ENCODE measurements at regions not wholly inside any gene's neighbourhood (a gene's known extent, or its start where the extent isn't known, plus 50 kb on each side); places are given as distances from the start of the nearest gene placed in this dataset.

- no peak for DNase-seq
- no peaks in the 10 kb centered on the region for H3K27me3 ChIP-seq (ENCODE audit: control insufficient read depth, insufficient read depth, low read length)
- no peak overlapping the region for H3K4me3 ChIP-seq (ENCODE audit: insufficient read depth, low read depth, low read length)
- H3K36me3 ChIP-seq (replicated peaks; ENCODE audit: control insufficient read depth, insufficient read depth, low read length), result no peaks in the 10 kb centered on the region
Measured at GRCh38 chr10:117653170-117653515, 110.6 kb downstream of the EMX2 start.

- DNase-seq, result no peak
- H3K27me3 ChIP-seq (ENCODE audit: control insufficient read depth, insufficient read depth, low read length), result no peaks in the 10 kb centered on the region
- no peak overlapping the region for H3K4me3 ChIP-seq (ENCODE audit: insufficient read depth, low read depth, low read length)
- no peaks in the 10 kb centered on the region for H3K36me3 ChIP-seq (replicated peaks; ENCODE audit: control insufficient read depth, insufficient read depth, low read length)
Measured at GRCh38 chr10:117654105-117654504, 111.6 kb downstream of the EMX2 start.

GRCh38 chr10:117656385-117657367 lies 114.1 kb downstream of the EMX2 start:
- DNase-seq, result no peak
- H3K27me3 ChIP-seq (ENCODE audit: control insufficient read depth, insufficient read depth, low read length), result no peaks in the 10 kb centered on the region
- H3K36me3 ChIP-seq (replicated peaks; ENCODE audit: control insufficient read depth, insufficient read depth, low read length), result no peaks in the 10 kb centered on the region
- no peak overlapping the region for H3K4me3 ChIP-seq (ENCODE audit: insufficient read depth, low read depth, low read length)

- Histone ChIP-seq H3K27me3 (ENCODE audit: control insufficient read depth, insufficient read depth, low read length) (no peaks in the 10 kb centered on the region), H3K4me3 (ENCODE audit: insufficient read depth, low read depth, low read length) (no peak overlapping the region), H3K36me3 (replicated peaks; ENCODE audit: control insufficient read depth, insufficient read depth, low read length) (no peaks in the 10 kb centered on the region)
- no peak for DNase-seq
Measured at GRCh38 chr10:117661316-117661715, 118.8 kb downstream of the EMX2 start.

- H3K36me3 ChIP-seq (replicated peaks; ENCODE audit: control insufficient read depth, insufficient read depth, low read length), result no peaks in the 10 kb centered on the region
- H3K4me3 ChIP-seq (ENCODE audit: insufficient read depth, low read depth, low read length), result no peak overlapping the region
- H3K27me3 ChIP-seq (ENCODE audit: control insufficient read depth, insufficient read depth, low read length), result no peaks in the 10 kb centered on the region
- DNase-seq, result no peak
Measured at GRCh38 chr10:117662126-117662525, 119.6 kb downstream of the EMX2 start.

- no peaks in the 10 kb centered on the region for H3K27me3 ChIP-seq (ENCODE audit: control insufficient read depth, insufficient read depth, low read length)
- DNase-seq, result no peak
- no peaks in the 10 kb centered on the region for H3K36me3 ChIP-seq (replicated peaks; ENCODE audit: control insufficient read depth, insufficient read depth, low read length)
- no peak overlapping the region for H3K4me3 ChIP-seq (ENCODE audit: insufficient read depth, low read depth, low read length)
Measured at GRCh38 chr10:117662751-117663540, 120.4 kb downstream of the EMX2 start.

GRCh38 chr10:117663750-117664149 lies 121.2 kb downstream of the EMX2 start:
- Histone ChIP-seq H3K27me3 (ENCODE audit: control insufficient read depth, insufficient read depth, low read length) (no peaks in the 10 kb centered on the region), H3K4me3 (ENCODE audit: insufficient read depth, low read depth, low read length) (no peak overlapping the region), H3K36me3 (replicated peaks; ENCODE audit: control insufficient read depth, insufficient read depth, low read length) (no peaks in the 10 kb centered on the region)
- DNase-seq, result no peak

- DNase-seq, result no peak
- no peak overlapping the region for H3K4me3 ChIP-seq (ENCODE audit: insufficient read depth, low read depth, low read length)
- H3K36me3 ChIP-seq (replicated peaks; ENCODE audit: control insufficient read depth, insufficient read depth, low read length), result no peaks in the 10 kb centered on the region
- H3K27me3 ChIP-seq (ENCODE audit: control insufficient read depth, insufficient read depth, low read length), result no peaks in the 10 kb centered on the region
Measured at GRCh38 chr10:117664288-117664687, 121.7 kb downstream of the EMX2 start.

GRCh38 chr10:117666166-117666565 lies 123.6 kb downstream of the EMX2 start:
- no peak for DNase-seq
- H3K27me3 ChIP-seq (ENCODE audit: control insufficient read depth, insufficient read depth, low read length), result no peaks in the 10 kb centered on the region
- H3K4me3 ChIP-seq (ENCODE audit: insufficient read depth, low read depth, low read length), result no peak overlapping the region
- H3K36me3 ChIP-seq (replicated peaks; ENCODE audit: control insufficient read depth, insufficient read depth, low read length), result no peaks in the 10 kb centered on the region

- H3K27me3 ChIP-seq (ENCODE audit: control insufficient read depth, insufficient read depth, low read length), result no peaks in the 10 kb centered on the region
- no peaks in the 10 kb centered on the region for H3K36me3 ChIP-seq (replicated peaks; ENCODE audit: control insufficient read depth, insufficient read depth, low read length)
- no peak overlapping the region for H3K4me3 ChIP-seq (ENCODE audit: insufficient read depth, low read depth, low read length)
- DNase-seq, result no peak
Measured at GRCh38 chr10:117666965-117667364, 124.4 kb downstream of the EMX2 start.

- H3K36me3 ChIP-seq (replicated peaks; ENCODE audit: control insufficient read depth, insufficient read depth, low read length), result no peaks in the 10 kb centered on the region
- no peak for DNase-seq
- no peak overlapping the region for H3K4me3 ChIP-seq (ENCODE audit: insufficient read depth, low read depth, low read length)
- no peaks in the 10 kb centered on the region for H3K27me3 ChIP-seq (ENCODE audit: control insufficient read depth, insufficient read depth, low read length)
Measured at GRCh38 chr10:117667831-117668230, 125.3 kb downstream of the EMX2 start.

GRCh38 chr10:117668327-117669008 lies 125.9 kb downstream of the EMX2 start:
- no peak overlapping the region for H3K4me3 ChIP-seq (ENCODE audit: insufficient read depth, low read depth, low read length)
- DNase-seq, result no peak
- H3K36me3 ChIP-seq (replicated peaks; ENCODE audit: control insufficient read depth, insufficient read depth, low read length), result no peaks in the 10 kb centered on the region
- no peaks in the 10 kb centered on the region for H3K27me3 ChIP-seq (ENCODE audit: control insufficient read depth, insufficient read depth, low read length)

GRCh38 chr10:117669122-117669521 lies 126.6 kb downstream of the EMX2 start:
- no peaks in the 10 kb centered on the region for H3K36me3 ChIP-seq (replicated peaks; ENCODE audit: control insufficient read depth, insufficient read depth, low read length)
- no peak overlapping the region for H3K4me3 ChIP-seq (ENCODE audit: insufficient read depth, low read depth, low read length)
- DNase-seq, result no peak
- H3K27me3 ChIP-seq (ENCODE audit: control insufficient read depth, insufficient read depth, low read length), result no peaks in the 10 kb centered on the region

- Histone ChIP-seq H3K36me3 (replicated peaks; ENCODE audit: control insufficient read depth, insufficient read depth, low read length) (no peaks in the 10 kb centered on the region), H3K4me3 (ENCODE audit: insufficient read depth, low read depth, low read length) (no peak overlapping the region), H3K27me3 (ENCODE audit: control insufficient read depth, insufficient read depth, low read length) (no peaks in the 10 kb centered on the region; the same call in 1 of the 2 replicates)
- no peak for DNase-seq
Measured at GRCh38 chr10:117670116-117670904, 127.8 kb downstream of the EMX2 start.

Measured in H7 (cell line).